Mesothelial cell of epicardium (in vitro differentiated cells): ENCODE measurements at regions not wholly inside any gene's neighbourhood (a gene's known extent, or its start where the extent isn't known, plus 50 kb on each side); places are given as distances from the start of the nearest gene placed in this dataset.
"Not testable (repeated sequence)": the region's sequence is repeated elsewhere in the genome, so short reads cannot be mapped to it uniquely, and the experiment has no call there.

Experiments used
- DNase-seq, 2 experiments: peaks; one replicate each; pipeline ENCODE4 v3.0.0; 2021; ENCODE audit warnings: low spot score in 2 of 2; ENCODE audit not compliant: unreplicated experiment in 2 of 2
- H3K27ac Mint-ChIP-seq: 2 replicates; pipeline ENCODE4 v1.8.0; 2021; ENCODE audit warnings: mixed read lengths
- H3K27me3 Mint-ChIP-seq: 2 replicates; pipeline ENCODE4 v1.8.0; 2021; ENCODE audit warnings: low read depth, mixed read lengths
- H3K36me3 Mint-ChIP-seq: 2 replicates; pipeline ENCODE4 v1.8.0; 2021; ENCODE audit warnings: mixed read lengths
- H3K4me1 Mint-ChIP-seq: 2 replicates; pipeline ENCODE4 v1.8.0; 2021; ENCODE audit warnings: mixed read lengths
- H3K4me3 Mint-ChIP-seq: 2 replicates; pipeline ENCODE4 v1.8.0; 2021; ENCODE audit warnings: mild to moderate bottlenecking, moderate library complexity, mixed read lengths
- H3K9me3 Mint-ChIP-seq: 2 replicates; pipeline ENCODE4 v1.8.0; 2021; ENCODE audit warnings: mixed read lengths
- TF ChIP-seq, protein P1 (sequence below): fragments of 200-600 bp; sonication (generic); IDR thresholded peaks from one replicate; pipeline ENCODE4 v1.5.0; 2021; ENCODE audit warnings: antibody characterized with exemption; ENCODE audit not compliant: unreplicated experiment

DNA sequence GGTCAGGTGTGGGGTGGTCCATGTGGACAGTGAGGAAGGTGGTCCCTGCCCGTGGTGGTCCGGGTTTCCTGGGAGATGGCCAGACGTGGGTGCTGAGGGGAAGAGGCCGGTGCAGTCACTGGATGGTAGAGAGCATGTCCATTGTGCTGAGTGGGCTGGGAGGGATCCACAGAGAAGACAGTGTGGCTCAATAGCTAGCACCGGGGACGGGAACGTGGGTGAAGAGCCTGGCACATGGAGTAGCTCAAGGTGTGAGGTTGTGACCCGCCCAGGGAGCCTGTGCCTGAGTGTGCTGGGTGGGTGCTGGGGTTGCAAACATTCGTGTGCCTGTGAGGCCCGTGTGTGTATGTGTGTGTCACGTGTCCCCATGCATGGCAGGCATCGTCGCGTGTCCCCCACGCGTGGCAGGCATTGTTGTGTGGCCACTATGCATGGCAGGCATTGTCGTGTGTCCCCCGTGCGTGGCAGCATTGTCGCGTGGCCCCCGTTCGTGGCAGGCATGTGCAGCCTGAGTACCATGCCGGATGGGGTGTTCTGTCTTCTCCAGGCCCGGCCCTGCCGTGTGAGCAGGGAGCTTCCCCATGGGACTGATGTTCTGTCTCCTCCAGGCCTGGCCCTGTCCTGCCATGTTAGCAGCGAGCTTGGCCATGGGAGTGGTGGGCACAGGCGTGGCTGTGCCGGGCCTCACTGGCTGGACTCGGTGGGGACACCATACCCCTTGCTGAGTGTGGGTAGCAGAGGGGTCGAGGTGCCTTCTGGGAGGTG lies 205.0 kb downstream of the TMEM121 start:
- H3K36me3 Mint-ChIP-seq, H3K4me3 Mint-ChIP-seq, H3K4me1 Mint-ChIP-seq, H3K27me3 Mint-ChIP-seq, H3K27ac Mint-ChIP-seq, DNase-seq: not testable (repeated sequence)
- H3K9me3 Mint-ChIP-seq = peaks cover 58% of the 10 kb centered on the region

GRCh38 chr14:105733081-105734065 lies 207.0 kb downstream of the TMEM121 start:
- Mint-ChIP-seq H3K4me3 (no peak overlapping the region), H3K9me3 (peaks cover 44% of the 10 kb centered on the region), H3K27me3 (no peaks in the 10 kb centered on the region), H3K27ac (no peak overlapping the region), H3K4me1 (no peaks in the 10 kb centered on the region), H3K36me3 (peaks cover 10% of the 10 kb centered on the region)
- DNase-seq = no peak
- TF ChIP-seq, protein P1, sequence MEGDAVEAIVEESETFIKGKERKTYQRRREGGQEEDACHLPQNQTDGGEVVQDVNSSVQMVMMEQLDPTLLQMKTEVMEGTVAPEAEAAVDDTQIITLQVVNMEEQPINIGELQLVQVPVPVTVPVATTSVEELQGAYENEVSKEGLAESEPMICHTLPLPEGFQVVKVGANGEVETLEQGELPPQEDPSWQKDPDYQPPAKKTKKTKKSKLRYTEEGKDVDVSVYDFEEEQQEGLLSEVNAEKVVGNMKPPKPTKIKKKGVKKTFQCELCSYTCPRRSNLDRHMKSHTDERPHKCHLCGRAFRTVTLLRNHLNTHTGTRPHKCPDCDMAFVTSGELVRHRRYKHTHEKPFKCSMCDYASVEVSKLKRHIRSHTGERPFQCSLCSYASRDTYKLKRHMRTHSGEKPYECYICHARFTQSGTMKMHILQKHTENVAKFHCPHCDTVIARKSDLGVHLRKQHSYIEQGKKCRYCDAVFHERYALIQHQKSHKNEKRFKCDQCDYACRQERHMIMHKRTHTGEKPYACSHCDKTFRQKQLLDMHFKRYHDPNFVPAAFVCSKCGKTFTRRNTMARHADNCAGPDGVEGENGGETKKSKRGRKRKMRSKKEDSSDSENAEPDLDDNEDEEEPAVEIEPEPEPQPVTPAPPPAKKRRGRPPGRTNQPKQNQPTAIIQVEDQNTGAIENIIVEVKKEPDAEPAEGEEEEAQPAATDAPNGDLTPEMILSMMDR = no peak

DNA sequence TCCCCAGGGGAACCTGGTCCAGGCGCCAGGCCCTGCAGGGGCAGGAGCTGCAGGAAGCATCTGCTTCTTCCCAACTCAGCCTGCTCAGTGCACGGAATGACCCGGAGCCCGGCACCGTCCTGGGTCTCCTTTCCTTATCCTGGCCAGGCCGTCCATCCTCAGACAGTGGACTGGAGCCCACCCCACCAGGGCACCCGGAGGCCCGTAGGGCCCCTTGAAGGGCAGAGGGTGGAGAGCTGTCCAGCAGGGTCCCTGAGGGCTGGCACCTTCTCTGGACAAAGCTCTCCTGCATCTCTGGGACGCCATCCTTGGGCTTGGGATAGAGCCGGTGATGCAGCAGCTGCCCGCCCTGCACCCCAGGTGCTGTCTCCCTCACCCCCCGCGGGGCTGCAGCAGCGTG lies 207.9 kb downstream of the TMEM121 start:
- DNase-seq, H3K27ac Mint-ChIP-seq, H3K27me3 Mint-ChIP-seq, H3K4me3 Mint-ChIP-seq, H3K36me3 Mint-ChIP-seq, H3K4me1 Mint-ChIP-seq: not testable (repeated sequence)
- peaks cover 36% of the 10 kb centered on the region for H3K9me3 Mint-ChIP-seq

GRCh38 chr14:105736331-105736730 lies 209.9 kb downstream of the TMEM121 start:
- H3K4me1 Mint-ChIP-seq, H3K4me3 Mint-ChIP-seq, H3K27ac Mint-ChIP-seq, H3K27me3 Mint-ChIP-seq, H3K36me3 Mint-ChIP-seq, DNase-seq: not testable (repeated sequence)
- peaks cover 19% of the 10 kb centered on the region for H3K9me3 Mint-ChIP-seq

DNA sequence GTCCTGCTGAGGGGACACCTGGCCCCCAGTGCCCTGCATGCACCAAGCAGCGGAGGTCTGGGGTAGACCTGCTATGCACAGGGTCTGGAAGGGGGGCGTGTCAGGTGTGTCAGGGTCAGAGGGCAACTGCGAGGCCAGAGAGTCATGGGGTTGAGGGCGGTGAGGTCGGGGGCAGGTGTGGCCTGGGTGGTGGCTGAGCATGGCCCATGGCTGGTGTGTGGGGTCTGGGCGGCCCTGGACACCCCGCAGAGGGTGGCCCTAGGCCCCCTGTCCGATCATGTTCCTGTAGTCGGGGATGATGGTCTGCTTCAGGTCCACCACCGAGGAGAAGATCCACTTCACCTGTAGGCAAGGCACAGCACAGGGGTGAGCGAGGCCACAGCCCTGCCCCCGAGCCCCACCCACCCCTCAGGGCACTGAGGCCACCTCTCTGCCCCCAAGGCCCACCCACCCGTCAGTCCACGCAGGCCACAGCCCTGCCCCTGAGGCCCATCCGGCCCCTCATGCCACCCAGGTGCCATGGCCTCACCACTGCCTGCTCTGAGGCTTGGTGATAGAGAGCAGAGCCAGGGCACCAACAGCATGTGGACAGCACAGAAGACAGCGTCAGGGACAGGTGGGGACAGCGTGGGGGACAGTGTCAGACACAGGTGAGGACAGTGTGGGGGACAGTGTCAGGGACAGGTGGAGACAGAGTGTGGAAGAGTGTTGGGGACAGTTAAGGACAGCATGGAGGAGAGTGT lies 211.3 kb downstream of the TMEM121 start:
- H3K4me1 Mint-ChIP-seq = no peaks in the 10 kb centered on the region
- peaks cover 19% of the 10 kb centered on the region for H3K9me3 Mint-ChIP-seq
- no peaks in the 10 kb centered on the region for H3K27me3 Mint-ChIP-seq
- TF ChIP-seq, protein P1 = no peak
- H3K36me3 Mint-ChIP-seq = peaks cover 11% of the 10 kb centered on the region
- no peak overlapping the region for H3K27ac Mint-ChIP-seq
- no peak for DNase-seq
- H3K4me3 Mint-ChIP-seq = no peak overlapping the region

DNA sequence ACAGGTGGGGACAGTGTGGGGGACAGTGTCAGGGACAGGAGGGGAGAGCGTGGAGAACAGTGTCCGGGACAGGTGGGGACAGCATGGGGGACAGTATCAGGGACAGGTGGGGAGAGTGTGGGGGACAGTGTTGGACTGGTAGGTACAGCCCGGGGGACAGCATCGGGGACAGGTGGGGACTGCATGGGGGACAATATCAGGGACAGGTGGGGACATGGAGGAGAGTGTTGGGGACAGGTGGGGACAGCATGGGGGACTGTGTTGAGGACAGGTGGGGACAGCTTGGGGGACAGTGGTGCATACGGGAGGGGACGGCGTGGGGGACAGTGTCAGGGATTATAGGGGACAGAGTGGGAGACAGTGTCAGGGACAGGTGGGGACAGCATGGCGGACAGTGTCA lies 212.3 kb downstream of the TMEM121 start:
- Mint-ChIP-seq H3K27me3 (no peaks in the 10 kb centered on the region), H3K4me1 (no peaks in the 10 kb centered on the region), H3K36me3 (peaks cover 6% of the 10 kb centered on the region), H3K27ac (no peak overlapping the region), H3K4me3 (no peak overlapping the region), H3K9me3 (peaks cover 9% of the 10 kb centered on the region)
- no peak for DNase-seq
- TF ChIP-seq, protein P1 = no peak
